HuH-7.5 (cell line): ENCODE measurements at regions not wholly inside any gene's neighbourhood (a gene's known extent, or its start where the extent isn't known, plus 50 kb on each side); places are given as distances from the start of the nearest gene placed in this dataset.

Experiments
- DNase-seq: peaks from one replicate; pipeline ENCODE4 v3.0.0; 2011; ENCODE audit warnings: low spot score

DNA sequence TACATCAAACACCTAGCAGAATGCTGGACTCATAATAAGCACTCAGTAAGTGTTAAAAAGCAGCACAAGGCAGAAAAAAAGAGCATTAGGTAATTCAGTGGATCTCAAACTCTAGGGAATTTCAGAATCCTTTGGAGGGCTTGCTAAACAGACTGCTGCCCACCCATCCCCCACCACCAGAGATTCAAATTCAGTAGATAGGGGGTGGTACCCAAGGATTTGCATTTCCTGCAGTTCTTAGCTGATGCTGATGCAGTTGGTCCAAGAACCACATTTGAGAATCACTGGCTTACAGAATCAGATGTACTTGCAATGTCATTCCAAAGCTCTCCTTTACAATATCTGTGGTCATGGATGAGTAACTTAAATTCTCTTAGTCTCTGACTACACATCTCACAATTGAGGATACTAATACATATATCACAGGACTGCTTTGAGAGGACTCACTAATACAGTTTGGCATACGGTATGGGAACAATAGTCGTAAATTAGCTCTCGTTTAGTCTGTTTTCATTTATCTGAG, 664.5 kb downstream of the KCNA4 start:
- DNase-seq = no peak

DNA sequence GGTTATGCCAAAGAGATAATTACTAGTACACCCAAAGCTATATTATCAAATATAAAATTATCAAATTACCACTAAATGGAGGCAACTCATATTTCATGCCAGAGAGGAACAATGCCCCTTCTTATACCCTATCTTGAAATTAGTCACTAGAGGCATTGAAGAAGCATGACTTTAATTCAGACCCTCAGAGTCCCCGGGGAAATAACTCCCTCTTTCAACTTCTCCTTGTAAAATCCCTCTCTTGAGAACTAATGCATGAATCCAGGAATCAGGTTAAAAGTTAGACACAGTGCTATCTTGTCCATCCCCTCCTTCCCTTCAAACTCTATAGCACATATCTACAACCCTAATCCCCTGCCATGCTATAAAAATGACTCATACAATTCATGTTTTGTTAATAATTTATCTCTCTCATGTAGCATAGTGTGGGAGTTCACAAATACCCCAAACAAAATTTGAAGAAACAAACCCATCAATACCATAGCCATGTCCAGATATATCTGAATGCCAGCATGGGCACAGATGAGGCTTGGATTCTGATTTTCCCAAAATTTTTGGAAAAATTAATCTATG, 665.4 kb downstream of the KCNA4 start:
- no peak for DNase-seq

DNA sequence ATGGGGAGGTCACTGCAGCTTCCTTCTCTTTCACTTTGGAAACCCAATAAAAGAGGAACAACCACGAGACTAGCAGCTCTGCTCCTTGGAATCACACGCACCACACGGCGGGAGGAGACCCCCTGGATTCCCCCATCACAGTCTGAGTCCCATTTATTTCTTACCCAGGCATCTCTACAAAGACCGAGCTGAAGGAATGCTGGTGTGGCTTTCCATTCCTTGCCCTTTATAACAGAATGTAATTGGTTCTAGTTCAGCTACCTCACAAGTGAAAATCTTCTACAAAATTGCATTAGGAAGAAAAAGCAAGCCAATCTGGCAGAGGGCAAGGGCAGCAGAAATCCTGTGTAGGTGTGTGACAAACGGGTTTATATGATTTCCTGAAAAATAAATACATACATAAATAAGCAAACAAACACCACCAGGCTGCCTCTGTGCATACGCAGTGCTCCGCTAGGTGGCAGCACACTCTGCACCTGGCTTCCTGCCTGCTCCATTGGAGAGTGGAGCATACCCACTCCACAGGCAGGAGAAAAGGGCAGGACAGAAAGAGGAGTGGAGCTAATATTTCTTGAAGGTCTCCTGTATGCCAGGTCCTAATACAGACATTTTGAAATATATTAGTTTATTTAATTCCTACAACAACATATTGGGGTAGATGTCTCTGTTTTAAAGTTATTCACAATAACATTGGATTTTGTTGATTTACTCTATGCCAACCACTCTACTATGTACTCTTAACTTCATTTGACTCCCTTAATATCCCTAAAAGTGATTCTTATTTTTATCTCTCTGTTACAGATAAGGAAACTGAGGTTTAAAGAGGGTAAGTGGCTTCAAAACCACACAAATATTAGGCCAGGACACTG, 673.1 kb downstream of the KCNA4 start:
- DNase-seq = peak; percentile 26

DNA sequence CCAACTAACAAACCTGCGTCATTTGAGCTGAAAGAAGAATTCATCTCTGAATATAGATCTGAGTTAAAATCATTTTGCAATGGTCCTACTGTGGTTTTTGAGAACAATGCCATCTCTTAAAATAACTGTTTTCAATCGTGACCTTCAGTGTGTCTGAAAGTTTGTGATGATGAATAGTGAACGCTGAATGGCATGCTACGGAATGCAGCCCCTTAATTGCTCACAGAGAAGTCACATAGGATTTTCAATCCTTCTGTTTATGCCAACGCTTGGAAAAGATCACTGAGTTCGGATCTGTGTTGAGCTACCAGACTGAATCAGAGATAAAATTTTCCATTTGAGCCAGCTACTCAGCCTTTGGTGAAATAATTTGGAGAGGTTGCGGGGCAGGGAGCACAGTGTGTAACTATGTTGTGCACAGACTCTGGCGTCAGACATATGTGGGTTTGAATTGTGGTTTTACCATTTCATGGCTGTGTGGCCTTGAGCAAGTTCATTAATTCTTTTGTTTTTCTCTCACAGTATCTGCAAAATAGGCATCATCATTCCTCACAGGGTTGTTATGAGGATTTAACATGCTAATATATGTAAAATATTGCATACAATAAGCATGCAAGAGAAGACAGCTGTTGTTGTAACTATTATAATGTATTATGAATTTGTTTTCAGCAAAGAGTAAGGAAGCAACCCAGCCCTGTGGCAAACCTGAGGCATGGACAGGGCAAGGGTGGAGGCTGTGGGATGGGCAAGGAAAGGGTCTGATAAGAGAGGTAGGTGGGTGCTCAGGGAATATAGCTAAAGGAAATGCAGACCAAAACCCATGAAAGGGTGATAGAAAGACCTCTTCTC, 679.9 kb downstream of the KCNA4 start:
- no peak for DNase-seq

GRCh38 chr11:29334776-29335130, 682.1 kb downstream of the KCNA4 start:
- DNase-seq = no peak

DNA sequence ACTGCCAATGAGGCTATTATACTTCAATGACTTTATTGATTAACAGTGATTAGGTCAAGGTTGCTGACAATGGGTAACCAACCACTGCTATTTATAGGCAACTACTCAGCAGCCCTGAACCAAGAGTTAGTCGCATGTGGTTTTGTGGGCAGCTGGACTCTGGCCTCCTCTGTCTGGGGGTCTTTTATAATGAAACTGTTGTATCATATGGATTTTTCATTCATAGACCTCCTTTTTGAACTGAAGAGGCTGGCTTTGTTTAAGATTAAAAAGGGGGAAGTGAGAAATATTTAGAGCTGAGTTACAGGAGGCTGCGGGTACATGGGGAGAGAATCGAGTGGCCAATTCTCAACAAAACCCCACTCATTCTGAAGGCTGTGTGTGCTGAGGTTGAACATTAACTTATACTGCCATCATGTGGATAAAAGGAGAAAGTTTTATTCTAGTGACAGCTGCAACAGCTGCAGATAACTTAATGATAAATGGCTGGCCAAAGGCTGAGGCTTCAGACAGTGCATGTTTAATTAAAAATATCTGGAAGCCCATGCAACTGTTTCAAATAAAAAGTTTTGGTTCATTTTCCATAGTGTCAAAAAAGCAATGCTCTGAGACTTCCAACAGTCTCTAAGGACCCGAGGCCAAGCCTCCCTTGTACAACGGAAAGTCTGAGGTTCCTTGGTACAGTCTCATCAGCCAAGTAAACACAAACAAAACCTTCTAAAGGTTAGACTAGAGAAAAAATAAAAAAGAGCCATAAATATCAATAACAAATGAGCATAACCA, 682.6 kb downstream of the KCNA4 start:
- peak; percentile 22 for DNase-seq

DNA sequence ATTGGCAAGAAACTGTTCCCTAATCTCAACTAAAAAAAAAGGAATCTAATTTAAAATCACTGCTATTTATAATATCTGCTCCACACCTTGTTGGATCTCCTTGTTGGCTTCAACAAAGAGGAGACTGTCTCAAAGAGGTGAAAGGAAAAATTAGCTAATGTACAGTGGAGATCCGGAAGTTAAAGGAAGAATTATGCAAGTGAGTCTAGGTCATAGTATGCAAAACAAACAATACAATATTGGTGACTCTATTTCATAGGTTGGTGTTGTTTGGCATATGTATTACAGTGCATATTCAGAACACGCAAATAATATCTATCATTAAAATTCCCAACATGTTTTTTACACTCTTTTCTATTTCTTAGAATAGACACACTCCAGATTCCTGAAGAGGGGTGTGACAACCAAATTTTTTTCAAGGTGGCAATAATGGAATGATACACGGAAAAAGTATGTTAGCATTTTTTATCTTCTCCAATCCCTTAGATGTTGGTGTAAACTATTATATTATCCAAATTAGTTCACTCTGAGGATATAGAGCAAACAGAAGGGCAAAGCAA, 685.3 kb downstream of the KCNA4 start:
- DNase-seq = no peak

DNA sequence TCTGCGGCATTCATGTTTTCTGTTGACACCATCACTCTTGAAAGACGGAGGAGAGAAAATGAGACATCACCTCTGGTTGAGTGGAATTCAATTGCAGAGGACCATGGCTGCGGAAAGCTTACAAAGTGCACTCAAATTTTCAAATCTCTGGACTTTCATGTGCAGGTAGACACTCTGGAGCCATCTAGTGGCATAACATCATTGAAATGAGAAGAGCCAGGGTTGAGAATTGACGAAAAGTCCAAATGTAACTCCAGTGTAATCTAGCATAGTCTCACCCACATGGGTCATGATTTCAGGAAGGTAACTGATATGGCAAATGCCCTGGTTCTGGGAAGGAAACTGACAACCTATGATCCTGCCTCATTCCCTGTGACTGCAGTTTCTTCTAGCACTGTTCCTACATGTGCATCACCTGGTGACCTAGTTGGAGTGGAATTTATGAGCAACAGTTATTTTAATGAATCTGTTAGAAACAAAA, 687.8 kb downstream of the KCNA4 start:
- DNase-seq = no peak

DNA sequence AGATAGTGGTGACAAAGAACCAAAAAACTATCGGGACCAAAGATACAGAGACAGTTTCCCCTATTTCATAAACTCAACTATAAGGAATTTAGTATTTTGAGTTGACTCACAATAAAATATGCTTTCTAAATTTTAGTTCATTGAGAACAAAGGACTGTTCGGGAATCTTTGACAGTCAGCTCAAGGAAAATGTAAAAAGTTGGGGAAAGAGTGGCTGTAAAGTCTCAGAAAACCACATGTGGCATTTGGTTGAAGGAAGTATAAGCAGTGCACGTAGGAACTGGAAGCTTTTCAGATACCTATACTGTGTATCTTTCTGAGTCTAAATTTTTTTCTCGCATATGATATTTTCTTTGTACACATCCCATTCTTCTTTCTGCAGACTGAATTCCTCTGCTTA, 688.9 kb downstream of the KCNA4 start:
- no peak for DNase-seq

GRCh38 chr11:29326757-29327156, 690.1 kb downstream of the KCNA4 start:
- DNase-seq = no peak

DNA sequence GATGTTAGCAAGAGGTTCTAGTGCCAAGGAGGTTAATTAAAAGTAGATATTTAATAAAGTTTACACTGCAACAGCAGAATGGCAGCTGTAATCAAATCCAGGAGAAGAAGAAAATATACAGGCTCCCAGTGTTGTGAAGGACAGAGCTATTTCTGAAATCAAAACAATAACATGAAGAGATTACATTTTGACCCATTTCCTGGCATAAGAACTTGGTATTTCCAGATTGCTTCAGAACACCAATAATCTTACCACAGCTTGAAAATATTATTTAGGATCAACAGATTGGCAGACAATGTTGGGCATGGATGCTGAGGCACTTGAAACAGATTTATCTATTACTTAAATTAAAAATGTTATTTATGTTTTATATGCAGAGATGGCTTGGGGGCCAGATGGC, 692.5 kb downstream of the KCNA4 start:
- no peak for DNase-seq

GRCh38 chr11:29321293-29322132, 695.3 kb downstream of the KCNA4 start:
- DNase-seq = no peak

- DNase-seq = no peak
Observed at GRCh38 chr11:29320196-29320595, 696.6 kb downstream of the KCNA4 start.

DNA sequence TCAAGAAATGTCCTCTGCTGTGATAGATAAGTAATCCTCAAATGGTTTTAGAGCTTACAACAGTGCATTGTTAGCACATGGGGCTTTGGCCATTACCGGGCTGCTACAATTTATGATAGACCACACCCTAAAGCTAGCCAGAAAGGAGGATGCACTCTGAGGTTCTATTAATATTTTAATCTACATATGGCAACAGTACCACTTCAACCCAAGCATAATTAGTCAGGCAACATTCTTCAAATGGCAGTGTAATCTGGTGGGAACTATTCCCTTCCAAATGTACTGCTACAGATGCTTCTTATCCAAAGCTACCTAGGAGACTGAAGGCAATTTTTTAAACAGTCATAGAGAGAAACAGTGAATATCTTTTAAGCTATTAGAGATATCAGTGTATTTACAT, 697.6 kb downstream of the KCNA4 start:
- no peak for DNase-seq

DNA sequence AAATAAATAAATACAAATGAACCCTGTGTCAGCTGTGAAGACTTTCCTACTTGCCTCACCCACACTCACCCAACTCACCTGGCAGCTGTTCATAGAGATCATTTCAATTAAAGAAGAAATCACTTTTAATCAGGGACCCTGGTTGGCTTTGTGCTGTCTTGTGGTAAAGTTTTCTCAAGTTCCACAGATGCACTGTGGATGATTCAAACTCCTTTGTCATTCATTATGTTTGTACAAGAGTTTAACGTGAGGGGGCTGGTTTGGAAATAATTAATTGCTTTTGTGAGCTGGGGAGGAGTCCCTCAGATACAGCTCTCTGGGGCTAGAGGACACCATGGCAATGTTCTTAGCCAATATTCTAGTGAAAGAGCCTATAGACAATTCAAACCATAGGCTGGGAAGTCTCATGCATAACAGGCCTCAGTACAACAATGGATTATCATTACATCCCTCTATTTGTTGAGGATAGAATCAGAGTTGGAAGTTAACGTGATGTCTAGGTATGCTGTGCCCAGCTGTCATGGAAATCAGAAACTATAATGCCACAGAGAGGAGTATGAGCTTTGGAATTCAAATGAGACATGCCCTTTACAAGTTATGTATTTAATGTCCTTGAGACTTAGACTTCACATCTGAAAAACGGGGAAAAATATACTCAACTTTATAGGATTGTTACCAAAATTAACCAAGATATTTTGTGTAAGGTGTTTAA, 698.5 kb downstream of the KCNA4 start:
- no peak for DNase-seq

DNA sequence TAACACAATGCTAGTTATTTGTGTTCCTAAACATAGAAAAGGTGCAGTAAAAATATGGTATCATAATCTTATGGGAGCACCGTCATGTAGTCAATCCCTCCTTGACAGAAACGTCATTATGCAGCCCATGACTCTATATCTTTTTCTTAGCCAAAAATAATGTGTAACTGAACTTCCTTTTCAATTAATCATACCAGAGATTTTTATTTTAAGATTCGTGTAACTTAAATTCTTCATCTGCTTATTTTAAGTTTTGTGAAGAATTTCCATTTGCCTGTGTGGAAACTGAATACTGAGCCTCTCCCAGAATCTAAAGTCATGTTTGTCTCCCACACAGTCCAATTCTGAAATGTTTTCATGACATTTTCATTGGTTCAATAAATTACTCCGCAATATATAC, 699.1 kb downstream of the KCNA4 start:
- DNase-seq = no peak

DNA sequence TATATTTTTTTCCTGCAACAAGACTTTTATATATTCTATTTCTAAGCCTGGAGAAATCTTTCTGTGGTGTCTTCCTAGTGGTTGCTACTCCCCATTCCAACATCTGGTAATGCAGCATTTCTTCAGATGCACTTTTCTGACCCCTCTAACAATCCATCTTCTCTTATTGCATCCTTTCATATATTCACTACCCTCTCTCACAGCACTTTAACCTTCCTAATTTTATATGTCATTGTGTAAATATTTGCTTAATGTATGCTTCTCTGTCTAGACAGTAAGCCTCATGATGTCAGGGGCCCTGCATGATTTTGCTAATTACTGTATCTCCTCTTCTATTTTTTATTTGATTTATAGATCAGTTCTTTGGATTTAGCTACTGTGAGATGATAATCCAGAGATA, 701.6 kb downstream of the KCNA4 start:
- DNase-seq = no peak

DNA sequence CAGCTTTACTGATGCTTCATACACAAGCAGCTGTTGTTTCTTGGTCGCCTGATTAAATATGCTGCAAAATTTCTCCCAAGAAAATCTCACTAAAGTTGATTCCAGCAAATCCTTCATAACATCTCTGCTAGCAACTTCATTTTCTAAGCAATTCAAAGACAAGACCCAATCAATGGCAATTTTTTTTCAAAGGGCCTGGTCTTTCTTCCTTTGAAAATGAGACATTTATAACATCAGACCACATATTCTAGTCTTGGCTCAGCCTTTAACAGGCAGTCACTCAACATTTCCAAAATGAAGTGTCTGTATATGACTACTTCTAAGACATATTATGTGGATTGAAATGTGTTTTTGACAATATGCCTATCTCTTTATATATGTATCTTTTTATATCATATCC, 702.6 kb downstream of the KCNA4 start:
- no peak for DNase-seq

- DNase-seq = no peak
Observed at GRCh38 chr11:29312812-29313211, 704.0 kb downstream of the KCNA4 start.
